WTC11 (cell line): ENCODE measurements at regions not wholly inside any gene's neighbourhood (a gene's known extent, or its start where the extent isn't known, plus 50 kb on each side); places are given as distances from the start of the nearest gene placed in this dataset.

Experiments used
- AR ChIP-seq: fragments of 250-450 bp; sonication (Bioruptor Pico); IDR thresholded peaks from 2 replicates; pipeline ENCODE4 v1.9.0; 2021; ENCODE audit warnings: mild to moderate bottlenecking
- ATF1 ChIP-seq: sonication (generic); formaldehyde crosslinking; IDR thresholded peaks from 2 replicates; pipeline ENCODE4 v1.8.1; 2023; ENCODE audit warnings: mild to moderate bottlenecking, moderate library complexity, missing genetic modification reagents
- CTCF ChIP-seq: fragments of 200-600 bp; IDR thresholded peaks from 2 replicates; pipeline ENCODE4 v1.8.0; 2022; ENCODE audit warnings: antibody characterized with exemption
- E2F5 ChIP-seq: sonication (generic); formaldehyde crosslinking; IDR thresholded peaks from 2 replicates; pipeline ENCODE4 v1.8.1; 2022; ENCODE audit warnings: mild to moderate bottlenecking, moderate library complexity, missing genetic modification reagents
- FOXK1 ChIP-seq: sonication (generic); formaldehyde crosslinking; IDR thresholded peaks from 2 replicates; pipeline ENCODE4 v1.8.0; 2022; ENCODE audit warnings: mild to moderate bottlenecking, moderate library complexity, missing genetic modification reagents
- GABPB1 ChIP-seq: sonication (generic); formaldehyde crosslinking; IDR thresholded peaks from 2 replicates; pipeline ENCODE4 v1.8.1; 2023; ENCODE audit warnings: mild to moderate bottlenecking, missing genetic modification reagents
- IRF1 ChIP-seq: sonication (generic); formaldehyde crosslinking; IDR thresholded peaks from 2 replicates; pipeline ENCODE4 v1.8.0; 2023; ENCODE audit warnings: missing genetic modification reagents
- JAZF1 ChIP-seq: fragments of 250-450 bp; sonication (Bioruptor Pico); IDR thresholded peaks from 2 replicates; pipeline ENCODE4 v1.9.0; 2021; ENCODE audit warnings: moderate library complexity, mild to moderate bottlenecking, inconsistent platforms
- NR3C1 ChIP-seq: sonication (generic); formaldehyde crosslinking; conservative IDR thresholded peaks from 2 replicates; pipeline ENCODE4 v1.8.1; 2023; ENCODE audit warnings: low read depth, mild to moderate bottlenecking, missing genetic modification reagents
- PRDM15 ChIP-seq: sonication (generic); formaldehyde crosslinking; IDR thresholded peaks from 2 replicates; pipeline ENCODE4 v1.8.0; 2022; ENCODE audit warnings: missing genetic modification reagents
- PREB ChIP-seq: sonication (generic); formaldehyde crosslinking; IDR thresholded peaks from 2 replicates; pipeline ENCODE4 v1.8.1; 2022; ENCODE audit warnings: mild to moderate bottlenecking, missing genetic modification reagents, moderate library complexity, borderline replicate concordance
- USF1 ChIP-seq: sonication (generic); formaldehyde crosslinking; IDR thresholded peaks from 2 replicates; pipeline ENCODE4 v1.8.0; 2022; ENCODE audit warnings: mild to moderate bottlenecking, missing genetic modification reagents
- ZNF671 ChIP-seq: fragments of 250-450 bp; sonication (Bioruptor Pico); IDR thresholded peaks from 2 replicates; pipeline ENCODE4 v1.8.0; 2021; ENCODE audit warnings: mild to moderate bottlenecking

- TF ChIP-seq PRDM15 (CRISPR knock-in tag) (no peak), CTCF (no peak), ATF1 (CRISPR knock-in tag) (no peak), IRF1 (CRISPR knock-in tag) (no peak), USF1 (CRISPR knock-in tag) (no peak), AR (CRISPR knock-in tag) (no peak), JAZF1 (CRISPR knock-in tag) (no peak), FOXK1 (CRISPR knock-in tag) (no peak), GABPB1 (CRISPR knock-in tag) (no peak), ZNF671 (CRISPR knock-in tag) (no peak), E2F5 (CRISPR knock-in tag) (no peak), PREB (CRISPR knock-in tag) (no peak), NR3C1 (CRISPR knock-in tag) (no peak)
Observed at GRCh38 chr17:13160296-13160695, 142.5 kb upstream of the ELAC2 start.
